ENCODE measurements at regions not wholly inside any gene's neighbourhood (a gene's known extent, or its start where the extent isn't known, plus 50 kb on each side); places are given as distances from the start of the nearest gene placed in this dataset.
A peak's percentile ranks its signal among the peaks of the same experiment; 100 is the strongest.

- DNase-seq: no peak
Measured at GRCh38 chrY:15689994-15690393, 1165.7 kb downstream of the NLGN4Y start.

GRCh38 chrY:15702131-15702530, 1177.8 kb downstream of the NLGN4Y start:
- no peak for DNase-seq

GRCh38 chrY:15704906-15705305, 1180.6 kb downstream of the NLGN4Y start:
- DNase-seq: no peak

DNA sequence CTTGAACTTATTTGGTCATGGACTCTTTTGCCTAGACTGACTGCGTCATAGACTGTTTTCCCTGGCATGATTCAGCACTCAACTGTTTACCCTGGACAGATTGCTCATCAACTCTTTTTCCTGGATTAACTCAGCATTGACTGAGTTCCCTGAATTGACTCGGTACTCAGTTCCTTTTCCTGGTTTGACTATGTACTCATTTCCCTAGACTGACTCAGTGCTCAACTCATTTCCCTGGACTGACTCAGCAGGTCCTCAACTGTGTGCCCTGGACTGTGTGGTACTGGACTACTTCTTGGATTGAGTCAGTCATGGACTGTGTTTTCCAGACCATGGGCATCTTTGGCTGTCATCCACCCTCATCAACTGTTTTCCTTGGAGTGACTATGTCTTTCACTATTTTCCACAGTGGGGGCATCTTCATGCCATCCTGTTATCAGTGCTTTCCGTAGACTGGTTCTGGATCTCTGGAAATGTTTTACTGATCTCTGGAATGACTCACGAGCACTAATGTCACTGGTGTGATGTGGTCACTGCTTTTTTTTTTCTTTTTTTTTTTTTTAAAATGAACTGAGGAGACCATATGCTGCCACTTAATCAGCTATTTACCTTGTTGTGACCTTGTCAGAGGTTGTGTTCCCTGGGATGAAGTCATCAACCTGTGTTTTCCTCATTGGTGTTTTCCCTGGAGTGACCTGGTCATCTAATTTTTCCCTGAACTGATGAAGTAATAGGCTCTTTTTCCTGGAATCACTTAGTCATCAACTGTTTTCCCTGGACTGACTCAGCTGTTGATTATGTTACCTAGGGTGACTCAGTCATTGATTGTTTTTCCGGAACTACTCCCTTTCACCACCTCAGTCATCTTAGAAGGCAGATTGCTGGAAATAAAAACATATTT, 1225.5 kb downstream of the NLGN4Y start:
- DNase-seq: peak; percentile 84

DNA sequence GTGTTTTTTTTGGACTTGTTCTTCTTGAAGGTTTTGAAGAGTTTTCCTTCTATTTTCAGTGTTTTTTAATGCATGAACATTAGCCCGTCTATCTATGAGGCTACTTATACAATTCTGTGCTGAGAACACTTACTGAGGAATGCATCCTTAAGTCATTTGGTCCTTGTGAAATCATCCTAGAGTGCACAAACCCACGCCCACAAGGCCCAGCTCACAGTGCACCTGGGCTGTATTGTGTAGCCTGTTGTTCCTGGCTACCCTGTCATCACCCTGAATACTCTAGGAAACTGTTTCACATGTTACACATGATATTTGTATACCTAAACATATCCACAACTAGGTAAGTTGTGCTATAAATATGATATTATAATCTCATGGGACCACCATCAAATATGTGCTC, 1226.7 kb downstream of the NLGN4Y start:
- DNase-seq: peak; percentile 9

DNA sequence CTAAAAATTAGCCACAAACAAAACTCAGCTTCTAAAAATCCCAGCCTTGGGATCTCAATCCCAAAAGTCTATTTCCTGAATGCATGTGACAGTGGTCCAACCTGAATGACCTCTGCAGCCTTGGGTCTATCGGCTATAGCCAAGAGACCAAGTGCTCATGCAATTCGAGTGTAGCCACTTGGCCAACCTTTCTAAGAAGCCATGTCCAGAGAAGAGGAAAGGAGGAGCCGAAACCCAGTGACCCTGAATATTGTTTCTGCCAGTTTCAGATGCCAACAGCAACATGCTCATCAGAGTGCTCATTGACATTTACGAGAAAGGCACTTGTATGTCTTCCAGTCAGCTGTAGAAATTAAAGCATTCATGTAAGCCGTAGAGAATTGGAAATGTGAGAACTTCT, 1231.9 kb downstream of the NLGN4Y start:
- DNase-seq: no peak

DNA sequence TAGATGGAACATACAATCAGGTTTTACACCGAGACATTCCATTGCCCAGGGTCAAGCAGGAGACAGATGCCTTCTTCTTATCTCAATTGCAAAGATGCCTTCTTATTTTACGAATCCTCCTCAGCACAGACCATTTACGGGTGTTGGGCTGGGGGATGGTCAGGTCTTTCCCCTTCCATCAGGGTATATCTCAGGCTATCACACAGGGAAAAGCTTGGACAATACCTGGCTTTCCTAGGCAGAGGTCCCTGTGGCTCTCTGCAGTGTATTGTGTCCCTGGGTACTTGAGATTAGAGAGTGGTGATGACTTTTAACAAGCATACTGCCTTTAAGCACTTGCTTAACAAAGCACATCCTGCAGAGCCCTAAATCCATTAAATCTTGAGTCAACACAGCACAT, 1249.2 kb downstream of the NLGN4Y start:
- no peak for DNase-seq

DNA sequence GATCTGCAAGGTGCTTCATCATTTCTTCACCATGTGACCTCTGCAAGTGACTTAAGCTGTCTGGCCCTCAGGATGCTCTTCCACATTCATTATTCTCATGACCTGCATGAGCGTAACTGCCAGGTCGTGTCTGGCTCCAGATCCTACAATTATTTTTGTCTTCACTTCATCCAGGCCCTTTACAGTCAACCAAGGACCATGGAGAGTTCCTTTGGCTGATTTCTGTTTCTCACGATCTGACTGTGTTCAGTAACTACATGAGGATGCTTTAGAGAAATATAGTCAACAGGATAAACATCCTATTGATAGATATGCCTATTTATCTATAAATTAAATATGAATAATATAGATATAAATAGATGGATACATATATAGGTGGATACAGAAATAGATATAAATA, 1251.6 kb downstream of the NLGN4Y start:
- no peak for DNase-seq

DNA sequence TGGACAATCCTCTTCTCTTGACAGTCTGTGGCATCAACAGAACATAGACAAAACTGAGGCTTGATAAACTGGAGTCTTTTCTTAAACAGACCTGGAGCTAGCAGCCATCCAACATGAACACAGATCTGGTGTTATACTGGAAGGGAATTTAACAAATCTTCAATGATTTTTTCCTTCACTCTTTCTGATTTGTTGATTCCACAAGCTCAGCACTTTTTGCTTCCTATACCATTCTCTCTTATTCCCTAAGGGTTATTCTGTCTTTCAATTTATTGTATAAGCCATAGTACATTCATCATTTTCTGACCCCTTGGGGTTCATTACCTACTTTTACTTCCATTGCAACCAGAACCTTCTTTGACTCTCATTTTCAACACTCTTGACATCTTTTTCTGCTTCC, 1255.6 kb downstream of the NLGN4Y start:
- DNase-seq: no peak

GRCh38 chrY:15800021-15800420, 1275.7 kb downstream of the NLGN4Y start:
- DNase-seq: peak; percentile 6

- DNase-seq: no peak
Measured at GRCh38 chrY:15805985-15806384, 1281.7 kb downstream of the NLGN4Y start.

DNA sequence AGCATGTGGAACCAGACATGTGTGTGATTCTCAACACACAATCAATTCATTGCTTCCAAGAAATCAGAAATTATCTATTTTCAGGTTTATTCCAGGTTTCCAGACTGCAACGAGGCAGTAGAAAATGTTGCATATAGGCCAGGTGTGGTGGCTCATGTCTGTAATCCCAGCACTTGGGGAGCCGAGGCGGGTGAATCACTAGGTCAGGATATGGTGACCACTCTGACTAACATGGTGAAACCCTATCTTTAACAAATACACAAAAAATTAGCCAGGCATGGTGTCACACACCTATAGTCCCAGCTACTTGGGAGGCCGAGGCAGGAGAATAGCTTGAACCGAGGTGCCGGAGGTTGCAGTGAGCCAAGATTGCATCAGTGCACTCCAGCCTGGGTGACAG, 1289.9 kb downstream of the NLGN4Y start:
- no peak for DNase-seq
